GM21723 (cell line): ENCODE measurements at regions not wholly inside any gene's neighbourhood (a gene's known extent, or its start where the extent isn't known, plus 50 kb on each side); places are given as distances from the start of the nearest gene placed in this dataset.
"Not testable (repeated sequence)": the region's sequence is repeated elsewhere in the genome, so short reads cannot be mapped to it uniquely, and the experiment has no call there.

Source experiments
- ATAC-seq: cut with Tn5 transposase; IDR thresholded peaks from one replicate; pipeline ENCODE4 v1.9.1; 2021; ENCODE audit warnings: mild to moderate bottlenecking, moderate library complexity; ENCODE audit not compliant: unreplicated experiment

DNA sequence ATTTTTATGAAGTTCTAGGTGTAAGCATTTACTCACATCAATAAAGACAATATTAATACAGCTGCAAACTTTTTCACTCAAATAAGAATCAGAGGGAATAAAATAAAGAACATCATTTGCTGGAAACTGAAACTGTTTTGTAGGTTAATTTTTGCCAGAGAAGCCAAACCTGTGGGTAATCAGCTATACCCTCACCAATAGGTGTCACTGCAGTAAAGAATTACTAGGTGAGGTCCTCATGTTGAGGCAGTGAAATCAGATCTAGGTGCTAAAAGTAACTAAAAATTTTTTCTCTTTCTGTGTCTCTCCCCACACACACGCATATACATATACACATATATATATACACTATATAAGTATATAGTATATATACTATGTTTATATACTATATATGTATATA lies 1016.3 kb upstream of the SEMA6A start:
- ATAC-seq: peak; percentile 53

DNA sequence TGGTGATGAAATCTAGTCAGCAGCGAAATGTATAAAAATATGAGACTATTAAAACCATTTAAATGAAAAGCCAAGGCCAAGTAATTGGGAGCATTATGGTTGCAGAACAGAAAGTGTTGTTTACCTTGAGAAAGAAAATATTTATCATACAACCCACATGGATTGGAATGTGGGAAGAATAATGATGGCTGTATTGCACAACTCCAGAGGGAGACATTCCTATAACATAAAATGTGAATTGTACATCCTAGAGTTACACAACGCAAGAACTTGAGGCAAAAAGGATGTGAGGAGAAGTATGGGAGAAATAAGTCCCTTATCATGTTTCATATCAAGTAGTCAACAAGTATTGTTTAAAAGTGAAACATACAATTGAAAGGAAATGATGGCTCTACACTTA lies 1014.0 kb upstream of the SEMA6A start:
- ATAC-seq: no peak

- no peak for ATAC-seq
Measured at GRCh38 chr5:117587111-117587510, 1012.5 kb upstream of the SEMA6A start.

DNA sequence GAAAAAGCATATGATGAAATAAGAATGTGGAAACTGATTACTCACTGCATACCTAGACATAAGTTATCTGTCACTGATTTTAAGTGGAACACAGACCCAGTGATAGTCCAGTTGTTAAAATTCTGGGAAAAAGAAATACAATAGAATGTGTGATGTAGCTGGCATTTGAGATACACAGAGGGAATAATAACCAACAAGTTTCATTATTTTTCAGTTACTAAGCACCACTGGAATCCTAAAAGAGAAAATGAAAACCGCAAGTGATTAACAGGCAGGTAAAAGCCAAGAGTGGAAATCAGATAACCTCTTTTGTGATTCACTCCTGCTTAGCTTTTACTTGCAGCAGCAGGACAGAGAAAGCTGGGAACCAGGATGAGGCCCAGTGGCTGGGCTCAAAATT lies 994.0 kb upstream of the SEMA6A start:
- ATAC-seq: no peak

- ATAC-seq: no peak
Measured at GRCh38 chr5:117568126-117568525, 993.5 kb upstream of the SEMA6A start.

GRCh38 chr5:117562647-117563046 lies 988.0 kb upstream of the SEMA6A start:
- ATAC-seq: no peak

GRCh38 chr5:117561531-117561930 lies 986.9 kb upstream of the SEMA6A start:
- no peak for ATAC-seq

GRCh38 chr5:117559005-117559844 lies 984.6 kb upstream of the SEMA6A start:
- no peak for ATAC-seq

DNA sequence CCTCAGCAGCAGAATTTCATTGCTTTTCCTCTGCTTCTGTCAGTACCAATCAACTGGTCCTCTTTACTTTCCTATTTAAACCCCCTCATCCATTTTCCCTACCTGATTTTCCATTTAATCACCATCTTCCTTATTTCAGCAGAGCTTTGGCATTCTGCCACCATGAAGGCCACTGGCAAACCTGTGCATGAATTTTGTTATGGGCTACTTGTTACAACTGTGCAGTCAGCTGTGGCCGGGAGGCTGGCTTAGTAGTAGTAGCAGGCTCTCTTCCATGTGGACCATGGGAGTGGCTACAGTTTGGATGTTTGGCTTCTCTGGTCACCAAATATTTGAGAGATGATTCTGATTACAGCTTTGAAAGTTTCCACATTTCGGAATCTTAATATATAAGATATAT lies 976.6 kb upstream of the SEMA6A start:
- ATAC-seq: no peak

DNA sequence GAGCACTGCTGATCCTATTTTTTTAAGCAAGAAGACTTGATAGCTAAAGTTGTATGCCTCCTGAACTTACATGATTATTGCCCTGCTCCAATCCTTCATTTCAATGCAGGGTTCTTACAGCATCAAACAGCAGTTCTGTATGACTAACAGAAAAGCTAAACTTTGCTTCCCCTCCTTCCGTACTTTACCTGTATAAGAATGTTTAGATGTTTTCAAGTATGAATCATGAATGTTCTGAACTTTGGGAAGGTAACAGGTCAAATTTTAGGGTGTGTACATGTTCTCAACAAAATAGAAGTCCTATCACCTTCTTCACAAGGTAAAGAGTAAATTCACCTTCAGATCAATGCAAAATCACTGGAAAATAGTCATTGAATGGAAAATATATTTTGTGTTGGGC lies 972.6 kb upstream of the SEMA6A start:
- ATAC-seq: no peak

DNA sequence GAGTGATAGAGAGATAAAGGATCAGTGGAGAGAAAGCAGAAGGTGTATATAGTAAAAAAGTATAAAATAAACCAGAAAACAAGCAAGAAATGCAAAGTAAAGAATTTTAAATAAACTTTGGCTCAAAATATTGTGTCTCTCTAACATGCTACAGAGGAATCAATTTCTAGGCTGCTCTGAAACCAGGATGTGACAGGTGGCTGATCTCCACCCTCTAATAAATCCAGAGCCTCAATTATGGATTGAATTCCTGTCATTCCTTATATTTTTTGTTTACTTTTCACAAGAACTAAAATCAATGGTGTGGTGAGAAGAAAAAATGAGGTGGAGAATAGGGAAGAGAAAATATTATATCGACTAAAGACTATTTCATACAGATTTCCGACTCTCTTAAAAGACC lies 965.1 kb upstream of the SEMA6A start:
- ATAC-seq: no peak

DNA sequence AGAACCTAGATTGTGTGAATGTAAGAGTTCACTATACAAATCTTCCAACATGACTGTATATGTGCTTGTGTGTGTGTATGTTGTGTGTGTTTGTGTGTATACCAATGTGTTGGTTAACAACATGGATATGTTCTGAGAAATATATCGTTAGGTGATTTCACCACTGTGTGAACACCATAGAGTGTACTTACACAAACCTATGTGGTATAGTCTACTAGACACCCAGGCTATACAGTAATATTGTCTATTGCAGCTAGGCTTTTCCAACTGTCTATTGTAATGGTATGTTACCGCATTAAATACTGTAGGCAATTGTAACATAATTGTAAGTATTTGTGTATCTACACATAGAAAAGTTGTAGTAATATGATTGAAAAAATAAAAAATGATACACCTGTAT lies 959.2 kb upstream of the SEMA6A start:
- no peak for ATAC-seq

DNA sequence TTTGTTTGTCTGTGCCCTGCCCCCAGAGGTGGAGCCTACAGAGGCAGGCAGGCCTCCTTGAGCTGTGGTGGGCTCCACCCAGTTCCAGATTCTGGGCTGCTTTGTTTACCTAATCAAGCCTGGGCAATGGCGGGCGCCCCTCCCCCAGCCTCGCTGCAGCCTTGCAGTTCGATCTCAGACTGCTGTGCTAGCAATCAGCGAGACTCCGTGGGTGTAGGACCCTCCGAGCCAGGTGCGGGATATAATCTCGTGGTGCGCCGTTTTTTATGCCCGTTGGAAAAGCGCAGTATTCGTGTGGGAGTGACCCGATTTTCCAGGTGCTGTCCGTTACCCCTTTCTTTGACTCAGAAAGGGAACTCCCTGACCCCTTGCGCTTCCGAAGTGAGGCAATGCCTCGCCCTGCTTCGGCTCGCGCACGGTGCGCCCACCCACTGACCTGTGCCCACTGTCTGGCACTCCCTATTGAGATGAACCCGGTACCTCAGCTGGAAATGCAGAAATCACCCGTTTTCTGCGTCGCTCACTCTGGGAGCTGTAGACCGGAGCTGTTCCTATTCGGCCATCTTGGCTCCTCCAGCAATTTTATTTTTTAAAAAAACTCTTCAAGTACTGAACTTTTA lies 958.5 kb upstream of the SEMA6A start:
- ATAC-seq: not testable (repeated sequence)

- ATAC-seq: no peak
Measured at GRCh38 chr5:117519957-117520500, 945.4 kb upstream of the SEMA6A start.

- ATAC-seq: no peak
Measured at GRCh38 chr5:117504305-117504704, 929.7 kb upstream of the SEMA6A start.

DNA sequence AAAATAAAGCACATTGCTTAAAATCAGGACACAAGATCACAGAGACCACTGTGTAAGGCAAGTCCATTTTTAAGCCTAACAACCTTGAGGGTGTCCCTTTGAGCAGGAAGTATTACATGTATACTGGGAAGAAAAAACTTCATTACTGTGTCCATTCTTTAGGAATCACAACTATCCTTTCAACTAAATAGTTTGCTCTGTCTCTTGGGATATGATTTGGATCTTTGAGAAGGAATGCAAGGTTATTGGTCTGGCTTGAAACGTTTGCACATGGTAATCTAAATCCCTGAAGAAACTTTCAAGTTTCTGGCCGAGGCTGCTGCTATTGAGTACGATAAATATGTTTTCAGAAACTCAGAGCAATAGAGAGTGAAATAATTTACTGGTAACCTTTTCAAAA lies 923.0 kb upstream of the SEMA6A start:
- ATAC-seq: no peak

GRCh38 chr5:117496801-117497200 lies 922.2 kb upstream of the SEMA6A start:
- ATAC-seq: no peak

- no peak for ATAC-seq
Measured at GRCh38 chr5:117494188-117494587, 919.6 kb upstream of the SEMA6A start.

GRCh38 chr5:117488976-117489500 lies 914.4 kb upstream of the SEMA6A start:
- ATAC-seq: no peak

DNA sequence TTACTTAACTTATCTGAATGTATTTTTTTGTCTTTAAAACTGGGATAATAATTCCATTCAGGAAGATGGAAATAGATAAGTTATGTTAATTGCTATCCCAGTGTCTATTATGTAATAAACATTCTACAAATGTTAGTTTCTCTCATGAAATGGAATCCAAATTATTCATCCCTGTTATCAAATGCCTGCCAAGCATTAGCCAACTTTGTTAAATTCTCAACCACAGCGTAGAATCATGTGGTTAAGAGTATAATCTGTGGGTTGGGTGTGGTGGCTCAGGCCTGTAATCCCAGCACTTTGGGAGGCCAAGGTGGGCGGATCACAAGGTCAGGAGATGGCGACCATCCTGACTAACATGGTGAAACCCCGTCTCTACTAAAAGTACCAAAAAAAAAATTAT lies 912.9 kb upstream of the SEMA6A start:
- no peak for ATAC-seq

DNA sequence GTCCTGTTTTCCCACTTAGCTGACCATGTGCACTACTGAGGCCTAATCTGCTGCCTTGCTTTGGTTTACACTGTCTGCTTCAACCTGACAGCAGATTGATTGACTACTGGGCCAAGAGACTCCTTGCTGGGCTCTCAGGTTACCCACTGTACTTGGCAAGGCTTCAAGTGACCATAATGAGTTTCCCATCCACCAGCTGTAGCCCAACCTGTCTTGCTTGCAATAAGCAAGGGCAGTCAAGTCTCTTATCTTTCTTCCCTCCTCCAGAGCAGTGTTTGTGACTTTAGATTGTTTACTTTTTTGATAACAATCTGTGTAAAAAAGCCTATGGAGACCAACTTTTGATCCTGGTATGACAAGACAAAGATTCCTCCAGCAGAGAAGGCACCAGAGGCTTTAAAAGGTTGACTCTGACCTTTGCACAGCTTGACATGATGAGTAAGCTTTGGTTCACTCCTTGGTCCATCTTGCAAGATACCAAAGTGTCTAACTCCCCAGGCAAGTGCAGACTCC lies 912.3 kb upstream of the SEMA6A start:
- ATAC-seq: no peak

GRCh38 chr5:117486261-117486660 lies 911.6 kb upstream of the SEMA6A start:
- ATAC-seq: no peak
